ENCODE measurements at regions not wholly inside any gene's neighbourhood (a gene's known extent, or its start where the extent isn't known, plus 50 kb on each side); places are given as distances from the start of the nearest gene placed in this dataset.

DNA sequence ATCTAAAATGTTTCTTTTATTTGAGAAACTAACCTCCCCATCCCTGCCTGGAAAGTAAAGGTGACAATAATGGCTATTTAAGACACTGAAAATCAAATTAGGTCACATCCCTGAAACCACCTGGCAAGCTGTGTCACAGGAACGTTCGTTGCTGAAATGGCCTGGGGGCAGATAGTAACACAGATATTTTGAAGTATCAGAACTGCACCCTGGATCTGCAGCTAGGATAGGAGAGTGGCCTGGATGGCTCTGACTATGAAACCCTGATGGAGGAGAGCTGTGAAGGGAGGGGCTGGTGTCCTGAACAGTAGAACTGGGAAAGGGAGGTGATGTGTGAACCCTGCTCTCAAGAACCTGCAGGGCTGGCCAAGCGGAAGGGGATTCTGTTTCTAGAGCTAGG, 648.3 kb upstream of the CFAP20DC start:
- DNase-seq (no peak), ATAC-seq (no peak)
- H3K9me3 ChIP-seq (ENCODE audit: control insufficient read depth, low read length, poor library complexity, severe bottlenecking) = no peaks in the 10 kb centered on the region
- no peak overlapping the region for H3K4me3 Mint-ChIP-seq
- no peak overlapping the region for H3K27ac Mint-ChIP-seq
- H3K27me3 Mint-ChIP-seq = peaks cover 4% of the 10 kb centered on the region
- H3K4me1 Mint-ChIP-seq = no peaks in the 10 kb centered on the region
- no peaks in the 10 kb centered on the region for H3K36me3 Mint-ChIP-seq (ENCODE audit: low read depth)

DNA sequence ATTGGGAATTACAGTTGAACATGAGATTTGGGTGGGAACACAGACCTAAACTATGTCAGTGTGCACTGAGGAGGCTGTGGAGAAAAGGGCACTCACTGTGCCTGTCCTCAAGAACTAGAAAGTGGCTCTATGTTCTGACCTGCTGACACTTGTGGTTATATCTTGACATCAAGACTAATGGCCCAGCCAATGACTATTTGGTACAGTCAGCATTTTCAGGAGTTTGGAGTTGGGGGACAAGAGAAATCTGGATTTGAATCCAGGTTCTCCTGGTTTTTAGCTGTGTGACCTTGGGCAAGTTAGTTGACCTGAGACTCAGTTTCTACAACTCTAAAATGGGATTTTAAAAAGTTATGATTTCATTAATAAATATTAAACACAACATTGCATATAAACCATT, 647.0 kb upstream of the CFAP20DC start:
- no peaks in the 10 kb centered on the region for H3K9me3 ChIP-seq (ENCODE audit: control insufficient read depth, low read length, poor library complexity, severe bottlenecking)
- Mint-ChIP-seq H3K4me3 (no peak overlapping the region), H3K4me1 (no peaks in the 10 kb centered on the region), H3K27me3 (peaks cover 4% of the 10 kb centered on the region), H3K27ac (no peak overlapping the region), H3K36me3 (ENCODE audit: low read depth) (no peaks in the 10 kb centered on the region)
- no peak for ATAC-seq
- DNase-seq = no peak

DNA sequence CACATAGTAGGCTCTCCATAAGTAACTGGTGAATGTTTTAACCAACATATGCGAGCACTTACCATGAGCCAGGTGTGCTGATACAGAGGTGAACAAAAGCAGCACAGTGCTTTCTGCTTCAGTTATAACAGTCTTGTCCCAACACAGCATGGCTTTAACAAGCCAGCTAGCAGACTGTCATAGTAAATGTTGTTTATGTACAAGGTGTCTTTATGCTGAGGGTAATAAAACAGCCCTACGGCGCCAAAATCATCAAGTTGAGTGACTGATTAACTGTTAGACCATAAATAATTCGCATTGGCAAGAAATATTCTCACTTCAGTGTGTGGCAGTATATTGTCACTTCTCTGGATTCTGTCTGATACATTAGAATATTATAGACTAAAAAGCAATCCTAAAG, 646.0 kb upstream of the CFAP20DC start:
- no peaks in the 10 kb centered on the region for H3K9me3 ChIP-seq (ENCODE audit: control insufficient read depth, low read length, poor library complexity, severe bottlenecking)
- Mint-ChIP-seq H3K27ac (no peak overlapping the region), H3K36me3 (ENCODE audit: low read depth) (no peaks in the 10 kb centered on the region), H3K4me3 (no peak overlapping the region), H3K4me1 (peaks cover 2% of the 10 kb centered on the region), H3K27me3 (no peaks in the 10 kb centered on the region)
- ATAC-seq = no peak
- DNase-seq = no peak

DNA sequence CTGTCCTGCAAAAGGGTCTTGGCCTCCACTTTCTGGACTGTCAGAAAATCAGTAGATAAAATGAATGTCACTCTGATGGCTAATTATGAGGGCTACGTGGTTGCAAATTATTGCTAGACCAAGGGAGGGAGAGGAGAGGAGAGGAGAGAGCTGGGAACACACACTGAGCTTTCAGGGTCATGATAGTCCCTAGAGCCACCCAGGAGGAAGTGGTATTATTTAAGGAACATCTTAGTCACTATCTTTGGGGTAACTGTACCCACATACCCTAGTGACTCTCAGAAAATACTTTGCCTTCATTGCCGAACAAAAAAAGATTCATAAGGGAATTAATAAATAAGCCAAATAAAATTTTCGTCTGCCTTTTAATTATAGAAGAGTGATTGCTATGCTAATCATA, 642.3 kb upstream of the CFAP20DC start:
- Mint-ChIP-seq H3K36me3 (ENCODE audit: low read depth) (no peaks in the 10 kb centered on the region), H3K4me1 (peaks cover 5% of the 10 kb centered on the region), H3K27me3 (no peaks in the 10 kb centered on the region), H3K4me3 (no peak overlapping the region), H3K27ac (no peak overlapping the region)
- no peaks in the 10 kb centered on the region for H3K9me3 ChIP-seq (ENCODE audit: control insufficient read depth, low read length, poor library complexity, severe bottlenecking)
- ATAC-seq = no peak
- no peak for DNase-seq

DNA sequence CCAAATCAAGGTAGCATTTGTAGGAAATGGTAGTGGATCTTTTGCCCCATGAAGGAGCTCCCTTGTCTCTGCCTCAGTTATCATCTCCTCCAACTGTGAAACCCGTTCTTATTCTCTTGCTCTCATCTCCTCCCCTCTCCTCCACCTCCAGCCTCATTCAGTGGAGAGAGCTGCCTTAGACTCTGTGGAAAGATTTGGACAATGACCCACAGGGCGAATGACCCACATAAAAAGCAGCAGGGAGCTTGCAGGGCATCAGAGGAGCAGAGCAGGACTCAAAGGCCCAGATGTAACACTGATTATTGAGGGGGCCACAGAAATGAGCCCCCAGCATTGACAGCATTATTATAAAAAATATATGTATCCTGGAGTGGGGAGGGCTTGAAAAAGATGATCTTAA, 641.1 kb upstream of the CFAP20DC start:
- H3K4me1 Mint-ChIP-seq = peaks cover 5% of the 10 kb centered on the region
- no peaks in the 10 kb centered on the region for H3K36me3 Mint-ChIP-seq (ENCODE audit: low read depth)
- ATAC-seq = no peak
- no peak for DNase-seq
- H3K4me3 Mint-ChIP-seq = no peak overlapping the region
- no peaks in the 10 kb centered on the region for H3K27me3 Mint-ChIP-seq
- peak overlapping the region; percentile 71 for H3K27ac Mint-ChIP-seq
- no peaks in the 10 kb centered on the region for H3K9me3 ChIP-seq (ENCODE audit: control insufficient read depth, low read length, poor library complexity, severe bottlenecking)

DNA sequence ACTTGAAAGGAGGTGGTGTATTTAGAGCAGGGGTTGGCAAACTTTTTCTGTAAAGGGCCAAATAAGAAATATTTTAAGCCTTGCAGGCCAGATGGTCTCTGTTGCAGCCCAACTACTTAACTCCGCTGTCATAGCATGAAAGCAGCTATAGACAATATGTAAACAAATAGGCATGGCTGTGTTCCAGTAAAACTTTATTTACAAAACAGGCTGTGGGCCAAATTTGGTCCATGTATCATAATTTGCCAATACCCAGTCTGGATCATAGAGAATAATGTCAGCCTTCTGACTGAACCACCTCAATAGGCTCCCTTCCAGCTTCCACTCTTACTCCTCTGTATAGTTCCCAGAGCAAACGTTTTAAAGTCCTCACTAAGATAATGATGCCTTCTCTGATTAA, 638.8 kb upstream of the CFAP20DC start:
- no peak for ATAC-seq
- Mint-ChIP-seq H3K36me3 (ENCODE audit: low read depth) (no peaks in the 10 kb centered on the region), H3K27ac (no peak overlapping the region), H3K4me3 (no peak overlapping the region), H3K27me3 (no peaks in the 10 kb centered on the region), H3K4me1 (peaks cover 5% of the 10 kb centered on the region)
- no peaks in the 10 kb centered on the region for H3K9me3 ChIP-seq (ENCODE audit: control insufficient read depth, low read length, poor library complexity, severe bottlenecking)
- DNase-seq = no peak

DNA sequence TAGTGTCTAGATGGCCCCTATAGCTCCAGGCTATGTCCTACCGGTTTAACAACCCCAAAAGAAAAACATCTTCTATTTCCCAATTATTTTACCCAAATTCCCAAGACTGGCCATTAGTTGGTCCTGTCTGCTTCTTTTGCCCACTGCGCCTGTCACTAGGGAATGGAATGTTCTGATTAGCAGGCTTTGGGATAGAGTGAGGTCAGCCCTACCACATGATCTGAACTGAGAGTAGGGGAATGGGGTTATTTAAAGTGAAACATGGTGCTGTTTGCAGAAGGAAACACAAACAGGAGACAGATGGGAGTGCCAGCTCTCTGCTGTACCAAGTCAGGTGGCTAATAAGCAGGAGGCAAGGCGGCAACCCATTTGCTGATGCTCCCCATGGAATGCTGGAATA, 635.6 kb upstream of the CFAP20DC start:
- H3K4me1 Mint-ChIP-seq = peaks cover 2% of the 10 kb centered on the region
- no peak for DNase-seq
- no peaks in the 10 kb centered on the region for H3K27me3 Mint-ChIP-seq
- H3K4me3 Mint-ChIP-seq = no peak overlapping the region
- no peak for ATAC-seq
- no peak overlapping the region for H3K27ac Mint-ChIP-seq
- H3K9me3 ChIP-seq (ENCODE audit: control insufficient read depth, low read length, poor library complexity, severe bottlenecking) = no peaks in the 10 kb centered on the region
- H3K36me3 Mint-ChIP-seq (ENCODE audit: low read depth) = no peaks in the 10 kb centered on the region

DNA sequence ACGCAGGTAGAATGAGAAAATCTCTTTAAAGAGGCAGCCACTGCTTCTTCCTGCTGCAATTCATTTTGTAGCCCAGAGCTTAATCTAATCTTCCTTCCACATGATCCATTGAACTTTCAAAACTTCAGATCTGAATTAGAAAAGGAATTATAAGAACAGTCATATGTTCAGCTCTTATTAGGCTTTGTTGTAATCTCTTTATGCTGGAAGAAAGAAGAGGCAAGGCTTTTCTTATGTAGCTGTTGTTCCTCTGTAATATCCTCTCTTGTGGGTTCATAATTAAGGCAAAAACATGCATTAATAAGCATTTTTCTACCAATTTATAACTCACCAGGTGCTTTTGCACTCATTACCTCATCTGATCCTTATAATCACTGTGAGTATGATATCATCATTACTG, 634.9 kb upstream of the CFAP20DC start:
- Mint-ChIP-seq H3K27me3 (no peaks in the 10 kb centered on the region), H3K4me1 (peaks cover 2% of the 10 kb centered on the region), H3K27ac (no peak overlapping the region), H3K36me3 (ENCODE audit: low read depth) (no peaks in the 10 kb centered on the region), H3K4me3 (no peak overlapping the region)
- ATAC-seq = no peak
- no peaks in the 10 kb centered on the region for H3K9me3 ChIP-seq (ENCODE audit: control insufficient read depth, low read length, poor library complexity, severe bottlenecking)
- no peak for DNase-seq

DNA sequence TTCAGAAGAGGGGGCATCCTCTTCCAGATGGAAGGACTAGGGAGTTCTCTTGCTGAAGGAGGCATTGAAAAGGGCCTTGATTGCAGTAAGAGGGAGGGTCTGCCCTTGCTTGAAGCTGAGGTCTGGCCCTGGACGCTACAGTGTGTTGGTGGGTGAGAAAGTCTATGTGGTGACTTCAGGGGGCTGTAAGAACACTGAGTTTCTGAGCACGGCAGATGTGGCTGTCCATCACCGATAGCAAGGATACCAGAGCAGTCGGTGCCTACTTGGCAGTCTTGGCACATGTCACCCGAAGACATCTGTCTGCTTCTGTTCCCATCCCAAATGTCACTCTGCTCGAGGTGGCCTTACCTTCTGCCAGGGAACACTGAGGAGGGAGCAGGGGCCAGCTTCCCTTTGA, 631.1 kb upstream of the CFAP20DC start:
- H3K36me3 Mint-ChIP-seq (ENCODE audit: low read depth) = no peaks in the 10 kb centered on the region
- ATAC-seq = no peak
- H3K4me1 Mint-ChIP-seq = no peaks in the 10 kb centered on the region
- DNase-seq = no peak
- H3K27me3 Mint-ChIP-seq = no peaks in the 10 kb centered on the region
- no peak overlapping the region for H3K4me3 Mint-ChIP-seq
- no peak overlapping the region for H3K27ac Mint-ChIP-seq
- no peaks in the 10 kb centered on the region for H3K9me3 ChIP-seq (ENCODE audit: control insufficient read depth, low read length, poor library complexity, severe bottlenecking)

DNA sequence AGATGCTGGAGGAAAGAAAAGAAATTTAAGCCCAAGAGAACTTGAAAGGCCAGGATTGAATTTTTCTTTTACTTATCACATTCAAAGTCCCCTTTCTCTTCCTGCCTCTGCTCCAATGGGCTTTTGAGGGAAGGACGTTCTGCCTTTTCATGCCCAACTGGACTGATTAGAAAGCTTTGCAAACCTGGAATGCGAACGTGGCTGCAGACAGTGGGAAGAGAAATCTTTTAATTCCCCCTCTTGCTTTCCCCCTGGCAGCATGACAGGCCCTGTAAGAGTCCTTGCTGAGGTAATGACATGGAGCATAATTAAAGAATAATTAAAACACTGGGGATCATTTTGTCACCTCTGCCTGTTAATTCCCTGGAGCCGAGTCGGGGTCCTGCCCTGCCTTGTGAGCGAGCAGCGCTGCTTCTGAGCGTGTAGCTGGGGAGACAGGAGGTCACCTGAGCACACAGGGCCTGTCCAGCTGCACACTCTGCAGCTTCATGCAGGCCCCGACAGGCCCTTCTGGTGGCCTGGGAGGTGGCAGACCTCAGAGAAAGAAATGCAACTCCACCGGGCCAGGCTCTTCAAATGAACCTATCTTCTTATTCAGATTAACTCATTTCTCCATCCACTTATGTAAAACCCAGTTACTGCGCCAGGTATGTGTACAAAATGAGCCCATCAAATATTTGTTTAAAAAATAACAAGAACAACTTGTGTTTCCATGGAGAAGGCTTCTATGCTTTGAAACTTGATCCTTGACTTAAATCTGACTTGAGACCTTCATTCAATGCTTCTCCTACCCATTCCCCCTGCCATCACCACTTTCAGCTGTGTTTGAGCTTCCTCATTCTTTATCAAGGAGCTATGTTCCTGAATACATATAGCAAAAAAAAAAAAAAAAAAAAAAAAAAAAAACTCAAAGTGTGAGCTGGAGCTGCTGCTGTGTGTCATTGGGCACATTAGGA, 628.2 kb upstream of the CFAP20DC start:
- no peaks in the 10 kb centered on the region for H3K27me3 Mint-ChIP-seq
- no peak overlapping the region for H3K27ac Mint-ChIP-seq
- H3K9me3 ChIP-seq (ENCODE audit: control insufficient read depth, low read length, poor library complexity, severe bottlenecking) = no peaks in the 10 kb centered on the region
- H3K4me1 Mint-ChIP-seq = no peaks in the 10 kb centered on the region
- no peaks in the 10 kb centered on the region for H3K36me3 Mint-ChIP-seq (ENCODE audit: low read depth)
- DNase-seq (no peak), ATAC-seq (no peak)
- no peak overlapping the region for H3K4me3 Mint-ChIP-seq

DNA sequence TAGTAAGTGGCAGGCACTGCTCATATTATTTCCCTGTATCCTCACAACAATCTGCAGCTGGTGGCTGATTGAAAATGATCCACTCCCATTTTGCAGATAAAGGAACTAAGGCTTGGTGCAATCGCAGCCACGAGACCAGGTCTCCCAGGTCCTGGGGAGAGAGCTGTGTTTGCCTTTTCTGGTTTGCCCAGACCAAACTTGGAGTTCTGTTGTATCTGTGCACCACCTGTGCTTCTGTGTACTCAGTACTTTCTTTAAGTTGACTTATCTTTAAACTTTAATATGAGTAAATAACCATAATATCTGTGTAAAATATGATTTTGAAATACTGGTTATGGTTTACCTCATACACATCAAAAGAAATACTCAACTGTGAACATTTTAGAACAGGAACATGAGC, 625.7 kb upstream of the CFAP20DC start:
- DNase-seq (no peak), ATAC-seq (no peak)
- no peaks in the 10 kb centered on the region for H3K27me3 Mint-ChIP-seq
- no peaks in the 10 kb centered on the region for H3K36me3 Mint-ChIP-seq (ENCODE audit: low read depth)
- H3K27ac Mint-ChIP-seq = no peak overlapping the region
- no peaks in the 10 kb centered on the region for H3K4me1 Mint-ChIP-seq
- H3K9me3 ChIP-seq (ENCODE audit: control insufficient read depth, low read length, poor library complexity, severe bottlenecking) = no peaks in the 10 kb centered on the region
- no peak overlapping the region for H3K4me3 Mint-ChIP-seq

DNA sequence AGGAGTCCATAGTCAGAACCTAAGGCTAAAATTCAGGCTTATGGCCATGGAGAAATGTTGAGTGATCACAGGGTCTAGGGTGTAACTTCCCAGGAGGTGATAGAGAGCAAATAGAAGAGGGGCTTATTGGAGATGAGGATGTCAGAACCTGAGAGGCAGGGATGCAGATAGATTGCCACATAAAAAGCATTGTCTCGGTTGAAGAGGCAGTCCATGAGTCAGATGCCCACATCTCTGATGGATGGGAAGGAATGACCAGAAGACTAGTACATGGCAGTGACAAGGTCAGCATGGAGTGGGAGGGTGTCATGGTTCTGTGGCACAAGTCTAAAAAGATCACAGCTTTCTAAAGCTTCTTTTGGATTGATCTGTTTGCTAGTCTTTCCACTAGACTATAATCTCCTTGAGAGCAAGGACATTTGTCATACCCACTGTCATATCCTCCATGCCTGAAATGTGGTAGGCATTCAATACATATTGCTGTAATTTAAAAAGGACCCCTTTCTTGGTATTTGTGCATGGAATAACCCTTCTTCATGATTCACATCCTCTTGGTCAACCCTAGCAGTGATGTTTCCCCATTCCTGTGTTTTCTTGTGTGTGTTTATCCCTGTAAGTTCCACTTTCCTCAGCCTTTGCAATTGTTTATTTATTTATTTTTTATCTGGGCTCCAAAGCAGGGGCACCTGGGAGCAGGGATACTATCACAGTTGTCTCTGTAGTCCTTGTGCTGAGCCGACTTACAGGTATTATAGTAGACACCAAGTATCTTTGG, 613.4 kb upstream of the CFAP20DC start:
- Mint-ChIP-seq H3K36me3 (ENCODE audit: low read depth) (no peaks in the 10 kb centered on the region), H3K27ac (no peak overlapping the region), H3K4me3 (no peak overlapping the region), H3K4me1 (no peaks in the 10 kb centered on the region), H3K27me3 (peaks cover 4% of the 10 kb centered on the region)
- DNase-seq = no peak
- H3K9me3 ChIP-seq (ENCODE audit: control insufficient read depth, low read length, poor library complexity, severe bottlenecking) = no peaks in the 10 kb centered on the region
- no peak for ATAC-seq

DNA sequence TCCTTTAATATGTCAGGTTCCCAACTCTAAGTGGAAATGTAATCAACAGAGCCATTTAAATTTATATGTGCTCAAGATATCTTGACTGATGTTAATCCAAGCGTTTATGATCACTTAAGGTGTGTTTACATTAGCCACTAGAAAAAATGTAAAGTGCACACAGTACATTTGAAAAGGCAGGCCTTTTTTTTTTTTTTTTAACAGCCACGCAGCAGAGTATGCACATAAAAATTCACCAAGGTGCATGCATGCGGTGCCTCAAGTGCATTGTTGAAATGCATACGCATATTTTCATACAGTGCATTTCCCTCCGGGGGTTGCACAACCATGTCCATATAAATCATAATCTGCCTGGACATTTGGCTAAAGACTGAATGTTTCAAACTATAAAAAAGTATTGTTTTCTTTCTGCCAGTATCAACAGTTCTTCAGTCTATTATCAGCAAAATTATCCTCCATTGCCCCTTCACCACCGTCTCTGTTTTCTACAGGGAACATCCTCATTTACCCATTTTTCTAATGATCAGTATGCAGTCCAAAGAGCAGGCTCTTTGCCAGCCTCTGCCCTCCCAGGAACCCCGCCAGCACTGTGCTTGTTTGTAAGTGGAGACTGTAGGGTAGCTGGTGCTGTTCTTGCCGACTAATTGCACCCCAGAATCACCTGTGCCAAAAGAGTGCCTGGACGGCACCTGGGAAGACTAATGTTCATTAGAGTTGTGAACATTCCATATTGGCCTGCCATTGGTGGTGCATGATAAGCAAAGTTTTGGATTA, 611.2 kb upstream of the CFAP20DC start:
- Mint-ChIP-seq H3K27ac (no peak overlapping the region), H3K36me3 (ENCODE audit: low read depth) (no peaks in the 10 kb centered on the region)
- no peak for DNase-seq

More for the DNA sequence above, 611.2 kb upstream of the CFAP20DC start:
- H3K4me3 Mint-ChIP-seq = no peak overlapping the region
- no peak for ATAC-seq
- H3K9me3 ChIP-seq (ENCODE audit: control insufficient read depth, low read length, poor library complexity, severe bottlenecking) = no peaks in the 10 kb centered on the region
- peaks cover 4% of the 10 kb centered on the region for H3K27me3 Mint-ChIP-seq
- no peaks in the 10 kb centered on the region for H3K4me1 Mint-ChIP-seq

Data from T-helper 17 cell (primary cell).